ENCODE measurements at regions not wholly inside any gene's neighbourhood (a gene's known extent, or its start where the extent isn't known, plus 50 kb on each side); places are given as distances from the start of the nearest gene placed in this dataset.

GRCh38 chr5:165079389-165079788 lies 1574.0 kb downstream of the MAT2B start:
- Histone ChIP-seq H3K4me3 (ENCODE audit: insufficient read depth, low read length) (no peak overlapping the region), H3K4me1 (ENCODE audit: insufficient read depth, low read length) (no peaks in the 10 kb centered on the region), H3K36me3 (ENCODE audit: insufficient read depth, low read length) (no peaks in the 10 kb centered on the region), H2AFZ (ENCODE audit: low read length) (no peak overlapping the region), H3K79me2 (ENCODE audit: insufficient read depth, low read length) (no peaks in the 10 kb centered on the region), H3K9me3 (ENCODE audit: low read depth, low read length) (peaks cover 4% of the 10 kb centered on the region), H4K20me1 (ENCODE audit: insufficient read depth, low read length) (no peaks in the 10 kb centered on the region), H3K4me2 (ENCODE audit: insufficient read depth, low read length) (no peak overlapping the region), H3K27ac (ENCODE audit: low read depth, low read length) (no peak overlapping the region), H3K27me3 (ENCODE audit: insufficient read depth, low read length) (no peaks in the 10 kb centered on the region)
- DNase-seq (ENCODE audit: insufficient read length, low spot score, missing footprints), result no peak
- TF ChIP-seq CTCF (IDR thresholded peaks at IDR 0.05; ENCODE audit: extremely low read depth, low read depth, low read length), result no peak

GRCh38 chr5:165083394-165083793 lies 1578.0 kb downstream of the MAT2B start:
- Histone ChIP-seq H3K27ac (ENCODE audit: low read depth, low read length) (no peak overlapping the region), H2AFZ (ENCODE audit: low read length) (no peak overlapping the region), H3K4me1 (ENCODE audit: insufficient read depth, low read length) (no peaks in the 10 kb centered on the region), H3K79me2 (ENCODE audit: insufficient read depth, low read length) (no peaks in the 10 kb centered on the region), H4K20me1 (ENCODE audit: insufficient read depth, low read length) (no peaks in the 10 kb centered on the region), H3K4me2 (ENCODE audit: insufficient read depth, low read length) (no peak overlapping the region), H3K27me3 (ENCODE audit: insufficient read depth, low read length) (no peaks in the 10 kb centered on the region), H3K9me3 (ENCODE audit: low read depth, low read length) (no peaks in the 10 kb centered on the region), H3K4me3 (ENCODE audit: insufficient read depth, low read length) (no peak overlapping the region), H3K36me3 (ENCODE audit: insufficient read depth, low read length) (no peaks in the 10 kb centered on the region)
- no peak for TF ChIP-seq CTCF (IDR thresholded peaks at IDR 0.05; ENCODE audit: extremely low read depth, low read depth, low read length)
- no peak for DNase-seq (ENCODE audit: insufficient read length, low spot score, missing footprints)

DNA sequence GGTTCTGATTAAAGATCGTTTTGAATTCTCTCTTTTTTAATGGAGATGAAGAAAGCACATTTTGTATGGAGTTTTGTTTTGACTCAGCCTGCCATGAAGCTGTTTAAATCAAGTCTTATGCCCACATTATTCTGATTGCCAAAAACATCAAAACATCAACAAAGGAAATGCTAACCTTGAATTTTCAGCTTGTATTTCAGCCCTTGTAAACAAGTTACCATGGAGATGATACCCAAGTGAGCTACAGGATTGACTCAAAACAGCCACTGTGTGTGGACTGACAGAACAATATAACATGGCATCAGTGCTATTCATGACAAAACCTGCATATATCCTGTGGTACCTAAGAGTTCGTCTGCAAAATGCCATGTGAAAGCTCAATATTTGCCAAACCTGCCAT lies 1581.0 kb downstream of the MAT2B start:
- H3K4me3 ChIP-seq (ENCODE audit: insufficient read depth, low read length), result no peak overlapping the region
- H3K9me3 ChIP-seq (ENCODE audit: low read depth, low read length), result no peaks in the 10 kb centered on the region
- H3K36me3 ChIP-seq (ENCODE audit: insufficient read depth, low read length), result no peaks in the 10 kb centered on the region
- no peak for DNase-seq (ENCODE audit: insufficient read length, low spot score, missing footprints)
- TF ChIP-seq CTCF (IDR thresholded peaks at IDR 0.05; ENCODE audit: extremely low read depth, low read depth, low read length), result no peak
- no peaks in the 10 kb centered on the region for H3K27me3 ChIP-seq (ENCODE audit: insufficient read depth, low read length)
- no peak overlapping the region for H2AFZ ChIP-seq (ENCODE audit: low read length)
- H4K20me1 ChIP-seq (ENCODE audit: insufficient read depth, low read length), result no peaks in the 10 kb centered on the region
- H3K27ac ChIP-seq (ENCODE audit: low read depth, low read length), result no peak overlapping the region
- no peaks in the 10 kb centered on the region for H3K79me2 ChIP-seq (ENCODE audit: insufficient read depth, low read length)
- H3K4me1 ChIP-seq (ENCODE audit: insufficient read depth, low read length), result no peaks in the 10 kb centered on the region
- H3K4me2 ChIP-seq (ENCODE audit: insufficient read depth, low read length), result no peak overlapping the region

- Histone ChIP-seq H4K20me1 (ENCODE audit: insufficient read depth, low read length) (no peaks in the 10 kb centered on the region), H3K27ac (ENCODE audit: low read depth, low read length) (no peak overlapping the region), H3K36me3 (ENCODE audit: insufficient read depth, low read length) (no peaks in the 10 kb centered on the region), H2AFZ (ENCODE audit: low read length) (no peak overlapping the region), H3K4me3 (ENCODE audit: insufficient read depth, low read length) (no peak overlapping the region), H3K9me3 (ENCODE audit: low read depth, low read length) (peaks cover 2% of the 10 kb centered on the region), H3K4me1 (ENCODE audit: insufficient read depth, low read length) (no peaks in the 10 kb centered on the region), H3K79me2 (ENCODE audit: insufficient read depth, low read length) (no peaks in the 10 kb centered on the region), H3K4me2 (ENCODE audit: insufficient read depth, low read length) (no peak overlapping the region), H3K27me3 (ENCODE audit: insufficient read depth, low read length) (no peaks in the 10 kb centered on the region)
- DNase-seq (ENCODE audit: insufficient read length, low spot score, missing footprints), result no peak
- TF ChIP-seq CTCF (IDR thresholded peaks at IDR 0.05; ENCODE audit: extremely low read depth, low read depth, low read length), result no peak
Measured at GRCh38 chr5:165094782-165095181, 1589.4 kb downstream of the MAT2B start.
